Panc1 (cell line): ENCODE measurements at regions not wholly inside any gene's neighbourhood (a gene's known extent, or its start where the extent isn't known, plus 50 kb on each side); places are given as distances from the start of the nearest gene placed in this dataset.

ENCODE experiments used
- ATAC-seq: fragments of 200-7000 bp; cut with Tn5 transposase; 2 replicates; pipeline ENCODE4 v1.9.1; 2020; ENCODE audit warnings: mild to moderate bottlenecking, moderate library complexity
- BruUV-seq: library from RNA; stranded (reverse); fragments of 400-500 nt; replicated peaks from 2 replicates; lab custom pipeline; 2021; lab: Mats Ljungman, UMichigan
- CTCF ChIA-PET: fragments of 300-600 bp; sonication (Branson Sonifier 250); formaldehyde crosslinking; loops from one replicate; lab custom pipeline; 2022; ENCODE audit warnings: antibody characterized with exemption; lab: Charles Lee
- POLR2A ChIA-PET: fragments of 300-600 bp; sonication (Branson Sonifier 250); formaldehyde crosslinking; loops from one replicate; lab custom pipeline; 2022; ENCODE audit warnings: antibody characterized with exemption; lab: Charles Lee
- DNase-seq: peaks from one replicate; pipeline ENCODE4 v3.0.0-alpha.2; 2010; ENCODE audit warnings: low read depth, low spot score
- H3K27ac ChIP-seq: 2 replicates; pipeline ENCODE4 v1.5.1; 2011; ENCODE audit warnings: mild to moderate bottlenecking, low read length, inconsistent platforms
- H3K27me3 ChIP-seq: fragments of 200-500 bp; sonication (Bioruptor generic); 2 replicates; pipeline ENCODE4 v1.6.0; 2014; ENCODE audit warnings: low read length, inconsistent platforms; ENCODE audit not compliant: control insufficient read depth, insufficient read depth
- H3K36me3 ChIP-seq: fragments of 200-500 bp; sonication (Bioruptor generic); 2 replicates; pipeline ENCODE4 v1.5.1; 2014; ENCODE audit warnings: inconsistent platforms, mild to moderate bottlenecking, low read length, moderate library complexity; ENCODE audit not compliant: control insufficient read depth, insufficient read depth
- H3K4me1 ChIP-seq: 2 replicates; pipeline ENCODE4 v1.5.1; 2011; ENCODE audit warnings: inconsistent platforms, mild to moderate bottlenecking, low read length, moderate library complexity; ENCODE audit not compliant: control insufficient read depth, insufficient read depth
- H3K4me3 ChIP-seq, 2 experiments: 2 replicates each; pipeline ENCODE4 v1.5.1; 2011 to 2012; ENCODE audit warnings: low read depth in 2 of 2, low read length in 2 of 2, mild to moderate bottlenecking in 2 of 2, inconsistent platforms in 1 of 2, moderate library complexity in 1 of 2
- H3K9me3 ChIP-seq: fragments of 200-500 bp; sonication (Bioruptor generic); 2 replicates; pipeline ENCODE4 v1.5.1; 2014; ENCODE audit warnings: low read depth, mild to moderate bottlenecking, inconsistent platforms, low read length, moderate library complexity; ENCODE audit not compliant: control insufficient read depth, insufficient read depth
- CTCF ChIP-seq: fragments of 450-650 bp; IDR thresholded peaks from 2 replicates; pipeline ENCODE4 v1.5.1; 2017; ENCODE audit warnings: mild to moderate bottlenecking
- POLR2AphosphoS5 ChIP-seq: IDR thresholded peaks from 2 replicates; pipeline ENCODE4 v1.6.1; 2012; ENCODE audit warnings: mild to moderate bottlenecking, low read depth, low read length, moderate library complexity
- REST ChIP-seq, 2 experiments: IDR thresholded peaks; 2 replicates each; pipeline ENCODE4 v1.6.1; 2011 to 2012; ENCODE audit warnings: low read depth in 2 of 2, control low read depth in 1 of 2, low read length in 1 of 2, mild to moderate bottlenecking in 1 of 2, moderate library complexity in 1 of 2; ENCODE audit not compliant: insufficient read depth in 1 of 2
- SIN3A ChIP-seq: IDR thresholded peaks from 2 replicates; pipeline ENCODE4 v1.6.1; 2012; ENCODE audit warnings: low read depth, mild to moderate bottlenecking, low read length, moderate library complexity, borderline replicate concordance; ENCODE audit not compliant: insufficient read depth
- TCF7L2 ChIP-seq: IDR thresholded peaks from 2 replicates; pipeline ENCODE4 v1.6.1; 2011; ENCODE audit warnings: mild to moderate bottlenecking, low read depth, low read length, inconsistent platforms
- in situ Hi-C: cut with HindIII; loops from 2 replicates; pipeline ENCODE4 v1.10.0; 2016; ENCODE audit warnings: low sequenced_read_pairs, low pct_unique_long_range_greater_than_20kb
- intact Hi-C: fragments of 100-400 bp; cut with micrococcal nuclease; formaldehyde crosslinking; loops from one replicate; pipeline ENCODE4 v1.10.0; 2022; ENCODE audit not compliant: unreplicated experiment

DNA sequence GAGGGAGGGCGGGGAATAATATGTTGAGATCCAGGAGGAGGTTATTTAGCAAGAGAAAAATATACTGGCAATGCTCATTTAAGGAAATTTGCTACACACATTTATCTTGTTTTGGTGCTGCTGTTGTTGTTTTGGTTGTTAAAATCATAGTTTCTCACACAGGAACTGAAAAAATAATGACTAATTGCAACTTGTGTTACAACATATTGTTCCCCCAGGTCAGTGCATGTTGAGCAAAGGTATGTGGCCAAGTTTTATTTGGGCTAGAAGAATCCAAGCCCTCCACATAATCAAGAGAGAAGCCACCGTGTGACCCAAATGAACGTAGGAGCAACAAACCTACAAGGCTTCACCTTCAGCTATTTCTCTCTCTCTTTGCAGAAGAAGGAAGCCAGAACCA, 220.3 kb upstream of the DAPK1 start:
- ATAC-seq, result no peak
- DNase-seq, result no peak
- POLR2A ChIA-PET, result no interaction called here
- BruUV-seq, result no TSS peak
- no peaks in the 10 kb centered on the region for H3K27me3 ChIP-seq
- in situ Hi-C loops, result no loop called here
- H3K4me1 ChIP-seq, result no peaks in the 10 kb centered on the region
- intact Hi-C loops, result no loop called here
- H3K4me3 ChIP-seq, result no peak overlapping the region
- TF ChIP-seq POLR2AphosphoS5 (no peak), CTCF (no peak), SIN3A (no peak)
- CTCF ChIA-PET, result no interaction called here
- H3K9me3 ChIP-seq, result no peaks in the 10 kb centered on the region
- H3K36me3 ChIP-seq, result no peaks in the 10 kb centered on the region
- no peak overlapping the region for H3K27ac ChIP-seq

DNA sequence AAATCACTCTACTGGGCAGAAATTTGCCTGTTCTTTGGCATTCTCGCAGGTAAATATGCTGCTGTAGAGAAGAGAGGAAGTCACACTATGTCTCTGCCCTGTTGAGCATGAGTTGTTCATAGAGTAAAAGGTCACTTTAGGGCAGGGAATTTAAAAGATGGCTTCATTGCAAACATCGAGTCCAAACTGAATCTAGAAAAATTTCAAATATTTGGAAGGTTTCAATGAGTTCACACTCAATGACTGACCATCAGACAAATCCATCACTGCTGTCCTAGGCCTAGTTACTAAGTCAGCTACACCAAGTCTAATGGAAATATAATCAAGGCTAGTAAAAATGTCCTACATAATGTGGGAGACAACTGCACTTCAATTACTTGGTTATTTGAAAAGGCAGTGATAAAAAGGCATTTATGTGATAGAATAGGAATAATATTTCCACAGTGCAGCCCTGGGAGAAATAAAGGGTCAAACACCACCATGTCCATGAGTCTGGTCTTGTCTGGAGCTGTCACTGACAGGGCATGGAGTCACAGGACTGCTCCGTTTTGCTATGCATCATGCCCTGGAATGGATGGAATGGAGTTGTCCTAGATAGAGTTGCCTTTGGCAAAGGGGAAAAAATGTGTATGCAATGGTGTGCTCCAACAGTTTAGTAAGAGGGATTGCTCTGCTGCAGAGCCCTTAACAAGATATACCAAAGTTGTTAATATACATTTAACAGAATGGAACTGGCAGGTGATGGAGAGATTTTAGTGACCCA, 218.5 kb upstream of the DAPK1 start:
- ATAC-seq (no peak), DNase-seq (no peak)
- intact Hi-C loops, result no loop called here
- Histone ChIP-seq H3K9me3 (no peaks in the 10 kb centered on the region), H3K4me1 (no peaks in the 10 kb centered on the region), H3K27me3 (no peaks in the 10 kb centered on the region), H3K4me3 (no peak overlapping the region), H3K27ac (no peak overlapping the region), H3K36me3 (no peaks in the 10 kb centered on the region)
- POLR2A ChIA-PET, result no interaction called here
- in situ Hi-C loops, result no loop called here
- CTCF ChIA-PET, result interaction anchor here (0.6 kb wide), 1 partner anchor 226 kb away, joined by 4 read pairs; no protein-coding TSS in a partner anchor
- no peak for TF ChIP-seq POLR2AphosphoS5
- TF ChIP-seq CTCF, result no peak
- no peak for TF ChIP-seq SIN3A
- TF ChIP-seq REST (IDR thresholded peaks at IDR 0.05; ENCODE audit: insufficient read depth in 1 of 2, low read depth in 2 of 2, low read length in 1 of 2), result no peak
- TF ChIP-seq TCF7L2, result no peak
- BruUV-seq, result no TSS peak
